Stomach (tissue), 8 donors: ENCODE measurements at regions not wholly inside any gene's neighbourhood (a gene's known extent, or its start where the extent isn't known, plus 50 kb on each side); places are given as distances from the start of the nearest gene placed in this dataset.
"Not testable (repeated sequence)": the region's sequence is repeated elsewhere in the genome, so short reads cannot be mapped to it uniquely, and the experiment has no call there.

Experiments used
- DNase-seq, 2 donors: peaks; one replicate each; pipeline versions ENCODE4 v3.0.0 to v3.0.0-alpha.2; 2013 to 2019
- H3K27ac ChIP-seq, 5 donors: fragments of 200-600 bp in 4 of 5; sonication (generic) in 4 of 5; one replicate each; pipeline ENCODE4 v1.5.1; 2013 to 2019; ENCODE audit warnings: mild to moderate bottlenecking in 1 of 5, moderate library complexity in 1 of 5
- H3K27me3 ChIP-seq, 3 donors: fragments of 200-600 bp; sonication (generic); one replicate each; pipeline ENCODE4 v1.5.1; 2017 to 2019; ENCODE audit warnings: mixed run types in 1 of 3
- H3K36me3 ChIP-seq, 4 donors: fragments of 200-600 bp; sonication (generic); 1 replicate in 3 of 4; 2 replicates in 1 of 4; pipeline ENCODE4 v1.5.1; 2016 to 2019
- H3K4me1 ChIP-seq, 4 donors: fragments of 200-600 bp; sonication (generic); one replicate each; pipeline ENCODE4 v1.5.1; 2016 to 2019
- H3K4me3 ChIP-seq, 4 donors: fragments of 200-600 bp; sonication (generic) in 3 of 4; one replicate each; pipeline ENCODE4 v1.5.1; 2016 to 2019; ENCODE audit warnings: mild to moderate bottlenecking in 1 of 4
- H3K9me3 ChIP-seq, 4 donors: fragments of 200-600 bp; sonication (generic); one replicate each; pipeline ENCODE4 v1.5.1; 2016 to 2019
- CTCF ChIP-seq, 7 experiments: fragments of 450-650 bp in 4 of 7; fragments of 200-600 bp in 3 of 7; sonication (generic) in 3 of 7; IDR thresholded peaks; one replicate each; pipeline ENCODE4 v1.5.1; 2016 to 2019; ENCODE audit warnings: antibody characterized with exemption in 7 of 7, control low read depth in 2 of 7, mild to moderate bottlenecking in 1 of 7
- EP300 ChIP-seq: sonication (generic); formaldehyde crosslinking; IDR thresholded peaks from one replicate; pipeline ENCODE4 v1.6.1; 2017; ENCODE audit warnings: antibody characterized with exemption
- POLR2A ChIP-seq, 4 donors: fragments of 450-650 bp; IDR thresholded peaks; one replicate each; pipeline ENCODE4 v1.6.1; 2016; ENCODE audit warnings: antibody characterized with exemption in 4 of 4, control low read depth in 2 of 4, mild to moderate bottlenecking in 1 of 4, moderate library complexity in 1 of 4
- POLR2AphosphoS5 ChIP-seq, 3 donors: sonication (generic); formaldehyde crosslinking; IDR thresholded peaks; one replicate each; pipeline ENCODE4 v1.6.1; 2016; ENCODE audit warnings: antibody characterized with exemption in 3 of 3
- WGBS, 5 donors: extraction: QIAGEN DNeasy Blood & Tissue Kit in 3 of 5; methylation state at CpG; one replicate each; pipeline versions ENCODE4 v1.1.5 to v1.1.7; 2013 to 2018; 5-methylcytosine and 5-hydroxymethylcytosine counted together
- intact Hi-C: fragments of 100-400 bp; cut with DNase I; formaldehyde crosslinking; loops from one replicate; pipeline ENCODE4 v1.15.1; 2023; ENCODE audit warnings: low total_unique reads
- donor health status: healthy with polysubstance abuse.
- donor health status: Bipolar disorder and iron deficiency.
- donor health status: healthy.

- Histone ChIP-seq H3K27ac (no peak overlapping the region), H3K9me3 (no peaks in the 10 kb centered on the region), H3K27me3 (peaks cover 0 to 21% (median 0%) of the 10 kb centered on the region in 3 donors), H3K4me1 (no peaks in the 10 kb centered on the region), H3K4me3 (no peak overlapping the region), H3K36me3 (no peaks in the 10 kb centered on the region)
- 65 to 72% (median 66%) methylated on average over 10 of the region's 10 CpGs for WGBS, 5 donors
- DNase-seq, result no peak
- intact Hi-C loops, result no loop called here
- no peak for TF ChIP-seq EP300
- TF ChIP-seq POLR2A (IDR thresholded peaks at IDR 0.05), result no peak
- no peak for TF ChIP-seq POLR2AphosphoS5 (IDR thresholded peaks at IDR 0.05)
- no peak for TF ChIP-seq CTCF (IDR thresholded peaks at IDR 0.05)
Measured at GRCh38 chr1:30445449-30445848, 277.9 kb downstream of the MATN1 start.

GRCh38 chr1:30444850-30445249 lies 278.5 kb downstream of the MATN1 start:
- DNase-seq, result no peak
- H3K27me3 ChIP-seq, result peaks cover 0 to 21% (median 0%) of the 10 kb centered on the region in 3 donors
- no peak overlapping the region for H3K27ac ChIP-seq
- no peaks in the 10 kb centered on the region for H3K4me1 ChIP-seq
- no peaks in the 10 kb centered on the region for H3K9me3 ChIP-seq
- no peaks in the 10 kb centered on the region for H3K36me3 ChIP-seq
- H3K4me3 ChIP-seq, result no peak overlapping the region
- TF ChIP-seq EP300, result no peak
- TF ChIP-seq POLR2AphosphoS5 (IDR thresholded peaks at IDR 0.05), result no peak
- no peak for TF ChIP-seq CTCF (IDR thresholded peaks at IDR 0.05)
- TF ChIP-seq POLR2A (IDR thresholded peaks at IDR 0.05), result no peak
- 40 to 57% (median 45%) methylated on average over 2 of the region's 2 CpGs for WGBS, 5 donors
- intact Hi-C loops, result no loop called here

GRCh38 chr1:30444401-30444800 lies 279.0 kb downstream of the MATN1 start:
- intact Hi-C loops, result no loop called here
- Histone ChIP-seq H3K27ac (no peak overlapping the region), H3K4me3 (no peak overlapping the region), H3K4me1 (no peaks in the 10 kb centered on the region), H3K36me3 (no peaks in the 10 kb centered on the region), H3K27me3 (peaks cover 0 to 21% (median 0%) of the 10 kb centered on the region in 3 donors), H3K9me3 (no peaks in the 10 kb centered on the region)
- WGBS, 5 donors, result 46 to 90% (median 53%) methylated on average over 1 of the region's 1 CpG
- no peak for DNase-seq
- no peak for TF ChIP-seq POLR2A (IDR thresholded peaks at IDR 0.05)
- no peak for TF ChIP-seq CTCF (IDR thresholded peaks at IDR 0.05)
- TF ChIP-seq EP300, result no peak
- TF ChIP-seq POLR2AphosphoS5 (IDR thresholded peaks at IDR 0.05), result no peak

GRCh38 chr1:30438274-30438673 lies 285.1 kb downstream of the MATN1 start:
- H3K27ac ChIP-seq, H3K36me3 ChIP-seq, H3K4me1 ChIP-seq, H3K4me3 ChIP-seq, intact Hi-C loops, DNase-seq: not testable (repeated sequence)
- H3K27me3 ChIP-seq, result peaks cover 0 to 14% (median 0%) of the 10 kb centered on the region in 3 donors
- H3K9me3 ChIP-seq, result peaks cover 0 to 15% (median 12%) of the 10 kb centered on the region in 4 donors
- WGBS, 5 donors, result 58 to 74% (median 63%) methylated on average over 7 to 9 of the region's 9 CpGs

- WGBS, 5 donors, result 65 to 87% (median 84%) methylated on average over 4 to 5 of the region's 5 CpGs
- Histone ChIP-seq H3K9me3 (peaks cover 0 to 19% (median 12%) of the 10 kb centered on the region in 4 donors), H3K36me3 (no peaks in the 10 kb centered on the region), H3K27ac (no peak overlapping the region), H3K27me3 (peaks cover 0 to 14% (median 0%) of the 10 kb centered on the region in 3 donors), H3K4me3 (no peak overlapping the region), H3K4me1 (no peaks in the 10 kb centered on the region)
- no peak for TF ChIP-seq POLR2A (IDR thresholded peaks at IDR 0.05)
- DNase-seq, result no peak
- intact Hi-C loops, result no loop called here
Measured at GRCh38 chr1:30437059-30437576, 286.3 kb downstream of the MATN1 start.
